ENCODE measurements at regions not wholly inside any gene's neighbourhood (a gene's known extent, or its start where the extent isn't known, plus 50 kb on each side); places are given as distances from the start of the nearest gene placed in this dataset.
"Not testable (repeated sequence)": the region's sequence is repeated elsewhere in the genome, so short reads cannot be mapped to it uniquely, and the experiment has no call there.

- no peak for DNase-seq
Measured at GRCh38 chr2:16722126-16722525, 56.5 kb upstream of the CYRIA start.

DNA sequence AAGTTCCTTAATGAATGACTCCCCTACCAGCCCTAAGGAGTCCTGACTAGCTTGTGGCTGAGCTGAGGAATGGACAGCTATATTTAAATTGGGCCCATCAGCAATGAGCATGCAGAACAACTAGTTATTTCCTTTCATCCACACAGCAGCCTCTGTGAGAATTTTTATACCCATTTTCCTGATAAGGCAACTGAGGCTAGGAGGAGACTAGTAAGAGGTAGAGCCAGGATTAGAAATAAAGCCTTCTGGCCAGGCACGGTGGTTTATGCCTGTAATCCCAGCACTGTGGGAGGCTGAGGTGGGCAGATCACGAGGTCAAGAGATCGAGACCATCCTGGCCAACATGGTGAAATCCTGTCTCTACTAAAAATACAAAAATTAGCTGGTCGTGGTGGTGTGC lies 55.9 kb upstream of the CYRIA start:
- DNase-seq = not testable (repeated sequence)

GRCh38 chr2:16720737-16721136 lies 55.1 kb upstream of the CYRIA start:
- not testable (repeated sequence) for DNase-seq

- DNase-seq = no peak
Measured at GRCh38 chr2:16719485-16719808, 53.8 kb upstream of the CYRIA start.

DNA sequence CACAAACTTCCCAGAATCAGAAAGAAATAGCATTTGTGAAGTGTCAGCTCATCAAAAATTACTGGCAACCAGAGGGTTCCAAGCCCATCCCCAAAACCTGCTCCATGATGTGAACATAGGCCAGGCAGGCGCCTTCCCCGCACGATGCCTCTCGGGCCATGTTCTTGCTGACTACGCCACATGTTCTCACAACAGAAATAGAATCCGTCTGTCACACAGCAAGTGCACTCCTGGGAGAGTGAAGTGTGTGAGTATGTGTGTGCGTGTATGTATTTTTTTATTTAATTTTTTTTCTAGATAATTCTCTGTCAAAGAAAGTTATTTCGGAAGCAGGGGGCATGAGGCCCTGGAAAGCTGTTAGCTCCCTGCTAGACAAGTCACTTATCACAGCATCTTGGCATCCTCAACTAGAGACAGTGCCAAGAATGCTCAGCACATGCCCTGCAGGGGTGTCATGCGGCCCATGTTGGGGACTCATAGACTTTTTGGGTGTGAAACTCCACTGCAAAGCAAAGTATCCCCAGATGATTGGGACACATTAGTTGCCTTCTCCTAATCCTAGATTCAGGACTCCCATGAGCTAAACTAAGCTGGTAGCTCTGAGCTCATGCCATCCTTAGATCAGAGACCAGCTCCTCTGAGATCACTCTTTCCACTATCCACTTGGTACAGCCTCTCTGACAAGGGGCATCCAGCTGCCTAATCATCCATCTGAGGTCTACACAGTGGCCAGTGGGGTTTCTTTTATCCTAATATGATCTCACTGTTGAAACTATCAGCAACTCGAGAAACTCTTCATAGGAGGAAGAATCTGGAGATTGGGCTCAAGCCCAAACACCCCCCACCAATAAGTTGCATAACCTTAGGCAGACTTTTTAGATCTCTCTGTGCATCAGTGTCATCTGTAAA lies 53.2 kb upstream of the CYRIA start:
- no peak for DNase-seq

DNA sequence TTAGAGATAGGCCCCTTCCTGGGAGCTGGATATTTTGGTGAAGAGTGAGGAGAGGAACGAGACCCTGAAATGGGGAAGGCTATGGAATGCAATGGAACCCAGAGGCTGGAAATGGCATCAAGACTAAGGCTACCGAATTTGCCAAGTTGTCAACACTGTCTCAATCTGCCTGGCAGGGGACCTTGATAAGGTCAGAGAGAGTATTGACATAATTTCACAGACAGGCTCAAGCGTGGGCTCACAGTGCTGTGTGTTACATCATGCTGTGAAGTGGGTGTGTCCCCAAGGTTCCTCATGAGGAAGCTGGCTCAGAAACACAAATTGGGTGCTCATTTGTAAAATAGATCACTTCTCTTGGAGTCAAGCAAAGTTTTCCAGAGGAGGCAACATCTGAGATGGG lies 51.8 kb upstream of the CYRIA start:
- no peak for DNase-seq

DNA sequence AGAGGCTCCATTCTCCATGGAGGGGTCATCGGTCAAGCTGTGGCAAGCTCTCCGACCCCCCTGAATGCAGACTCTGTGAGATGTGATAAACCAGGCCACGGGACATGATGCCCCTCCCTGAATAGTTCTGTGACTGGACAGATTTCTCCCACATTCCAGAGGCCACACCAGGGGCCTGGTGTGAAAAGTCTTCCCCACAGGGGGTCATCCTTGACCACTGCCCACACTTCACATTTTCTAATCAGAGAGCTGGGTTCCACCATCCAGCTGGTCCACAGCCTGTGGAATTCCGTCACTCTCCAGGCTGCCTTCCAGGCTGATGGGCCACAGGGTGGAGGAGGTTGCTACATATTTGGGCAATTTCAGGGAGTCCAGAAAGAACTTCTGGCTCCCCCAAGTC lies 51.3 kb upstream of the CYRIA start:
- DNase-seq = no peak

GRCh38 chr2:16716024-16716423 lies 50.4 kb upstream of the CYRIA start:
- DNase-seq = no peak

Measured in right kidney (tissue), 1 donor.